ENCODE measurements at regions not wholly inside any gene's neighbourhood (a gene's known extent, or its start where the extent isn't known, plus 50 kb on each side); places are given as distances from the start of the nearest gene placed in this dataset.

DNA sequence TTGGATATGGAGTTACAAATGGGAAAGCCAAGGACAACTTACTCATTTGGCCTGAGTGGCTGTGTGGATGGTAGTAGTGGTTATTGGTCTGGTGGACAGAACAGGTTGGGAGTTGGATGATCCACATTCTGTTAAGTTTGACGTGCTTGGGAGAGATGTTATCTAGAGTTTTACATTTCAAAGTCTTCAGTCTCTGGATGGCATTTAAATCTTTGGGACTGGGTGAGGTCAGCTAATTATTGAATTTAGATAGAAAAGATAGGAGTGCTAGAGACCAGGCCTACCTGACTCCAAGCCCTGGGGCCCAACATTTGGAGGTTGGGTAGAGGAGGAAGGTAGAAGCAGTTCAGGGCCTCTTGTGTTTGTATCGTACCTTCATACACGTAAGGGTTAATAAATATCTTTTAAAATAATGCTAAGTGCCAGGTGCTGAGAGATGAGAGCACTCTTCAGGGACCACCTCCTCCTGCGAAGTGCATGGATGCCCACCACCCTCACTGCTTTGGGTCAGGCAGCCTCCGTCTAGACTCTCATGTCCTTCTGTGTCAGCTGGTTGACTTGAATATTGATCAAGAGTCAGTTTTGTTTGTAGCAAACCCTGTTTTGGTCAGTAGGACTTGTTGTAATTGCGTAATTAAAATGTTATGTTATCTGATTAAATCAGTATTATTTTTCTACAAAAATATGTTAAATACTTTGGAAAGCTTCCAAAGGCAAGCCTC is 460.4 kb upstream of the RGS6 start:
- TF ChIP-seq, protein P1, sequence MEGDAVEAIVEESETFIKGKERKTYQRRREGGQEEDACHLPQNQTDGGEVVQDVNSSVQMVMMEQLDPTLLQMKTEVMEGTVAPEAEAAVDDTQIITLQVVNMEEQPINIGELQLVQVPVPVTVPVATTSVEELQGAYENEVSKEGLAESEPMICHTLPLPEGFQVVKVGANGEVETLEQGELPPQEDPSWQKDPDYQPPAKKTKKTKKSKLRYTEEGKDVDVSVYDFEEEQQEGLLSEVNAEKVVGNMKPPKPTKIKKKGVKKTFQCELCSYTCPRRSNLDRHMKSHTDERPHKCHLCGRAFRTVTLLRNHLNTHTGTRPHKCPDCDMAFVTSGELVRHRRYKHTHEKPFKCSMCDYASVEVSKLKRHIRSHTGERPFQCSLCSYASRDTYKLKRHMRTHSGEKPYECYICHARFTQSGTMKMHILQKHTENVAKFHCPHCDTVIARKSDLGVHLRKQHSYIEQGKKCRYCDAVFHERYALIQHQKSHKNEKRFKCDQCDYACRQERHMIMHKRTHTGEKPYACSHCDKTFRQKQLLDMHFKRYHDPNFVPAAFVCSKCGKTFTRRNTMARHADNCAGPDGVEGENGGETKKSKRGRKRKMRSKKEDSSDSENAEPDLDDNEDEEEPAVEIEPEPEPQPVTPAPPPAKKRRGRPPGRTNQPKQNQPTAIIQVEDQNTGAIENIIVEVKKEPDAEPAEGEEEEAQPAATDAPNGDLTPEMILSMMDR (IDR thresholded peaks at IDR 0.05) = no peak
- H3K4me3 Mint-ChIP-seq = peak overlapping the region; percentile 65
- no peaks in the 10 kb centered on the region; the same call in 1 of the 2 replicates for H3K9me3 Mint-ChIP-seq
- no peaks in the 10 kb centered on the region for H3K27me3 Mint-ChIP-seq (ENCODE audit: insufficient read depth)
- peak overlapping the region; percentile 52 for H3K27ac Mint-ChIP-seq
- peaks cover 30% of the 10 kb centered on the region for H3K36me3 Mint-ChIP-seq (ENCODE audit: low read depth)
- peaks cover 88% of the 10 kb centered on the region for H3K4me1 Mint-ChIP-seq (ENCODE audit: low read depth)
- no peak for DNase-seq

- Mint-ChIP-seq H3K4me3 (peak overlapping the region; percentile 65), H3K36me3 (ENCODE audit: low read depth) (peaks cover 28% of the 10 kb centered on the region), H3K27ac (peak overlapping the region; percentile 52), H3K4me1 (ENCODE audit: low read depth) (peaks cover 87% of the 10 kb centered on the region), H3K27me3 (ENCODE audit: insufficient read depth) (no peaks in the 10 kb centered on the region), H3K9me3 (no peaks in the 10 kb centered on the region; the same call in 1 of the 2 replicates)
- TF ChIP-seq, protein P1 (IDR thresholded peaks at IDR 0.05) = no peak
- DNase-seq = peak; percentile 35
Measured at GRCh38 chr14:71472356-71473340, 459.6 kb upstream of the RGS6 start.

GRCh38 chr14:71473843-71474242 is 458.4 kb upstream of the RGS6 start:
- peaks cover 87% of the 10 kb centered on the region for H3K4me1 Mint-ChIP-seq (ENCODE audit: low read depth)
- H3K36me3 Mint-ChIP-seq (ENCODE audit: low read depth) = peaks cover 19% of the 10 kb centered on the region
- H3K9me3 Mint-ChIP-seq = no peaks in the 10 kb centered on the region
- H3K27me3 Mint-ChIP-seq (ENCODE audit: insufficient read depth) = no peaks in the 10 kb centered on the region
- no peak overlapping the region for H3K4me3 Mint-ChIP-seq
- TF ChIP-seq, protein P1 (IDR thresholded peaks at IDR 0.05) = no peak
- no peak for DNase-seq
- H3K27ac Mint-ChIP-seq = peak overlapping the region; percentile 16; the same call in 1 of the 2 replicates

GRCh38 chr14:71474301-71475265 is 457.6 kb upstream of the RGS6 start:
- Mint-ChIP-seq H3K27me3 (ENCODE audit: insufficient read depth) (no peaks in the 10 kb centered on the region), H3K4me1 (ENCODE audit: low read depth) (peaks cover 85% of the 10 kb centered on the region), H3K36me3 (ENCODE audit: low read depth) (peaks cover 12% of the 10 kb centered on the region), H3K27ac (no peak overlapping the region), H3K4me3 (0 out of 2 replicates have a peak overlapping the region, but pooled peaks have one; percentile 16), H3K9me3 (no peaks in the 10 kb centered on the region)
- DNase-seq = no peak
- TF ChIP-seq, protein P1 (IDR thresholded peaks at IDR 0.05) = no peak

GRCh38 chr14:71475916-71476315 is 456.3 kb upstream of the RGS6 start:
- no peak for DNase-seq
- TF ChIP-seq, protein P1 (IDR thresholded peaks at IDR 0.05) = no peak
- Mint-ChIP-seq H3K36me3 (ENCODE audit: low read depth) (peaks cover 12% of the 10 kb centered on the region), H3K4me3 (no peak overlapping the region), H3K27me3 (ENCODE audit: insufficient read depth) (no peaks in the 10 kb centered on the region), H3K4me1 (ENCODE audit: low read depth) (peaks cover 73% of the 10 kb centered on the region), H3K27ac (peak overlapping the region; percentile 46; the same call in 1 of the 2 replicates), H3K9me3 (no peaks in the 10 kb centered on the region)
